ENCODE measurements at regions not wholly inside any gene's neighbourhood (a gene's known extent, or its start where the extent isn't known, plus 50 kb on each side); places are given as distances from the start of the nearest gene placed in this dataset.
"Not testable (repeated sequence)": the region's sequence is repeated elsewhere in the genome, so short reads cannot be mapped to it uniquely, and the experiment has no call there.

GRCh38 chr4:79245200-79245940, 80.5 kb downstream of the NAA11 start:
- not testable (repeated sequence) for H3K9me3 ChIP-seq (ENCODE audit: control insufficient read depth, insufficient read depth, low read length); H3K4me1 ChIP-seq (ENCODE audit: control insufficient read depth, insufficient read depth, low read length); H3K27ac ChIP-seq (ENCODE audit: low read depth, low read length); H3K4me3 ChIP-seq (ENCODE audit: low read depth, low read length); H3K9ac ChIP-seq (ENCODE audit: low read depth, low read length); H3K36me3 ChIP-seq (ENCODE audit: control insufficient read depth, insufficient read depth, low read length); H3K27me3 ChIP-seq (ENCODE audit: control insufficient read depth, insufficient read depth, low read length)

GRCh38 chr4:79241846-79242245, 84.0 kb downstream of the NAA11 start:
- H3K9me3 ChIP-seq (ENCODE audit: control insufficient read depth, insufficient read depth, low read length), result peaks cover 7% of the 10 kb centered on the region
- H3K27ac ChIP-seq (ENCODE audit: low read depth, low read length), result no peak overlapping the region
- no peaks in the 10 kb centered on the region for H3K4me1 ChIP-seq (ENCODE audit: control insufficient read depth, insufficient read depth, low read length)
- H3K27me3 ChIP-seq (ENCODE audit: control insufficient read depth, insufficient read depth, low read length), result no peaks in the 10 kb centered on the region
- no peak overlapping the region for H3K9ac ChIP-seq (ENCODE audit: low read depth, low read length)
- no peaks in the 10 kb centered on the region for H3K36me3 ChIP-seq (ENCODE audit: control insufficient read depth, insufficient read depth, low read length)
- no peak overlapping the region for H3K4me3 ChIP-seq (ENCODE audit: low read depth, low read length)

- Histone ChIP-seq H3K9me3 (ENCODE audit: control insufficient read depth, insufficient read depth, low read length) (no peaks in the 10 kb centered on the region), H3K4me3 (ENCODE audit: low read depth, low read length) (no peak overlapping the region), H3K27me3 (ENCODE audit: control insufficient read depth, insufficient read depth, low read length) (no peaks in the 10 kb centered on the region), H3K4me1 (ENCODE audit: control insufficient read depth, insufficient read depth, low read length) (no peaks in the 10 kb centered on the region), H3K9ac (ENCODE audit: low read depth, low read length) (no peak overlapping the region), H3K36me3 (ENCODE audit: control insufficient read depth, insufficient read depth, low read length) (no peaks in the 10 kb centered on the region), H3K27ac (ENCODE audit: low read depth, low read length) (no peak overlapping the region)
These were observed 88.0 kb downstream of the NAA11 start for GRCh38 chr4:79237851-79238250.

GRCh38 chr4:79236785-79237184, 89.1 kb downstream of the NAA11 start:
- H3K4me3 ChIP-seq (ENCODE audit: low read depth, low read length), result no peak overlapping the region

GRCh38 chr4:79235095-79235494, 90.8 kb downstream of the NAA11 start:
- H3K27me3 ChIP-seq (ENCODE audit: control insufficient read depth, insufficient read depth, low read length), result no peaks in the 10 kb centered on the region
- no peak overlapping the region for H3K27ac ChIP-seq (ENCODE audit: low read depth, low read length)
- H3K9ac ChIP-seq (ENCODE audit: low read depth, low read length), result no peak overlapping the region
- H3K4me1 ChIP-seq (ENCODE audit: control insufficient read depth, insufficient read depth, low read length), result 0 out of 2 replicates have a peak, but pooled peaks cover 6% of the 10 kb centered on the region
- H3K4me3 ChIP-seq (ENCODE audit: low read depth, low read length), result no peak overlapping the region
- H3K9me3 ChIP-seq (ENCODE audit: control insufficient read depth, insufficient read depth, low read length), result no peaks in the 10 kb centered on the region
- H3K36me3 ChIP-seq (ENCODE audit: control insufficient read depth, insufficient read depth, low read length), result no peaks in the 10 kb centered on the region

More at GRCh38 chr4:79236785-79237184, 89.1 kb downstream of the NAA11 start:
- Histone ChIP-seq H3K9ac (ENCODE audit: low read depth, low read length) (no peak overlapping the region), H3K9me3 (ENCODE audit: control insufficient read depth, insufficient read depth, low read length) (no peaks in the 10 kb centered on the region), H3K36me3 (ENCODE audit: control insufficient read depth, insufficient read depth, low read length) (no peaks in the 10 kb centered on the region), H3K27me3 (ENCODE audit: control insufficient read depth, insufficient read depth, low read length) (no peaks in the 10 kb centered on the region), H3K4me1 (ENCODE audit: control insufficient read depth, insufficient read depth, low read length) (0 out of 2 replicates have a peak, but pooled peaks cover 6% of the 10 kb centered on the region), H3K27ac (ENCODE audit: low read depth, low read length) (no peak overlapping the region)

GRCh38 chr4:79233820-79234219, 92.0 kb downstream of the NAA11 start:
- H3K9ac ChIP-seq (ENCODE audit: low read depth, low read length), result no peak overlapping the region
- H3K27ac ChIP-seq (ENCODE audit: low read depth, low read length), result no peak overlapping the region
- no peak overlapping the region for H3K4me3 ChIP-seq (ENCODE audit: low read depth, low read length)
- H3K27me3 ChIP-seq (ENCODE audit: control insufficient read depth, insufficient read depth, low read length), result no peaks in the 10 kb centered on the region
- H3K9me3 ChIP-seq (ENCODE audit: control insufficient read depth, insufficient read depth, low read length), result no peaks in the 10 kb centered on the region
- H3K36me3 ChIP-seq (ENCODE audit: control insufficient read depth, insufficient read depth, low read length), result no peaks in the 10 kb centered on the region
- 0 out of 2 replicates have a peak, but pooled peaks cover 6% of the 10 kb centered on the region for H3K4me1 ChIP-seq (ENCODE audit: control insufficient read depth, insufficient read depth, low read length)

- Histone ChIP-seq H3K4me1 (ENCODE audit: control insufficient read depth, insufficient read depth, low read length) (0 out of 2 replicates have a peak, but pooled peaks cover 6% of the 10 kb centered on the region), H3K4me3 (ENCODE audit: low read depth, low read length) (no peak overlapping the region), H3K9me3 (ENCODE audit: control insufficient read depth, insufficient read depth, low read length) (no peaks in the 10 kb centered on the region), H3K36me3 (ENCODE audit: control insufficient read depth, insufficient read depth, low read length) (no peaks in the 10 kb centered on the region), H3K27me3 (ENCODE audit: control insufficient read depth, insufficient read depth, low read length) (no peaks in the 10 kb centered on the region), H3K27ac (ENCODE audit: low read depth, low read length) (no peak overlapping the region), H3K9ac (ENCODE audit: low read depth, low read length) (no peak overlapping the region)
These were observed 93.3 kb downstream of the NAA11 start for GRCh38 chr4:79232540-79232939.

GRCh38 chr4:79227860-79228259, 98.0 kb downstream of the NAA11 start:
- no peaks in the 10 kb centered on the region for H3K36me3 ChIP-seq (ENCODE audit: control insufficient read depth, insufficient read depth, low read length)
- no peak overlapping the region for H3K9ac ChIP-seq (ENCODE audit: low read depth, low read length)
- no peak overlapping the region for H3K4me3 ChIP-seq (ENCODE audit: low read depth, low read length)
- no peaks in the 10 kb centered on the region for H3K9me3 ChIP-seq (ENCODE audit: control insufficient read depth, insufficient read depth, low read length)
- no peaks in the 10 kb centered on the region for H3K27me3 ChIP-seq (ENCODE audit: control insufficient read depth, insufficient read depth, low read length)
- no peak overlapping the region for H3K27ac ChIP-seq (ENCODE audit: low read depth, low read length)
- 0 out of 2 replicates have a peak, but pooled peaks cover 6% of the 10 kb centered on the region for H3K4me1 ChIP-seq (ENCODE audit: control insufficient read depth, insufficient read depth, low read length)

GRCh38 chr4:79225360-79225759, 100.5 kb downstream of the NAA11 start:
- H3K9me3 ChIP-seq (ENCODE audit: control insufficient read depth, insufficient read depth, low read length), result no peaks in the 10 kb centered on the region
- H3K9ac ChIP-seq (ENCODE audit: low read depth, low read length), result no peak overlapping the region
- no peaks in the 10 kb centered on the region for H3K27me3 ChIP-seq (ENCODE audit: control insufficient read depth, insufficient read depth, low read length)
- H3K4me1 ChIP-seq (ENCODE audit: control insufficient read depth, insufficient read depth, low read length), result no peaks in the 10 kb centered on the region
- no peak overlapping the region for H3K27ac ChIP-seq (ENCODE audit: low read depth, low read length)
- H3K4me3 ChIP-seq (ENCODE audit: low read depth, low read length), result no peak overlapping the region
- H3K36me3 ChIP-seq (ENCODE audit: control insufficient read depth, insufficient read depth, low read length), result no peaks in the 10 kb centered on the region

- no peak overlapping the region for H3K27ac ChIP-seq (ENCODE audit: low read depth, low read length)
- H3K4me1 ChIP-seq (ENCODE audit: control insufficient read depth, insufficient read depth, low read length), result no peaks in the 10 kb centered on the region
- H3K36me3 ChIP-seq (ENCODE audit: control insufficient read depth, insufficient read depth, low read length), result no peaks in the 10 kb centered on the region
- no peak overlapping the region for H3K4me3 ChIP-seq (ENCODE audit: low read depth, low read length)
- H3K9ac ChIP-seq (ENCODE audit: low read depth, low read length), result no peak overlapping the region
- H3K27me3 ChIP-seq (ENCODE audit: control insufficient read depth, insufficient read depth, low read length), result no peaks in the 10 kb centered on the region
- no peaks in the 10 kb centered on the region for H3K9me3 ChIP-seq (ENCODE audit: control insufficient read depth, insufficient read depth, low read length)
These were observed 101.1 kb downstream of the NAA11 start for GRCh38 chr4:79224777-79225104.

- Histone ChIP-seq H3K27ac (ENCODE audit: low read depth, low read length) (no peak overlapping the region), H3K36me3 (ENCODE audit: control insufficient read depth, insufficient read depth, low read length) (no peaks in the 10 kb centered on the region), H3K4me3 (ENCODE audit: low read depth, low read length) (no peak overlapping the region), H3K9ac (ENCODE audit: low read depth, low read length) (no peak overlapping the region), H3K4me1 (ENCODE audit: control insufficient read depth, insufficient read depth, low read length) (no peaks in the 10 kb centered on the region), H3K9me3 (ENCODE audit: control insufficient read depth, insufficient read depth, low read length) (no peaks in the 10 kb centered on the region), H3K27me3 (ENCODE audit: control insufficient read depth, insufficient read depth, low read length) (no peaks in the 10 kb centered on the region)
These were observed 101.7 kb downstream of the NAA11 start for GRCh38 chr4:79223993-79224776.

Data from HUES48 (cell line).